HG02870 (cell line): ENCODE measurements at regions not wholly inside any gene's neighbourhood (a gene's known extent, or its start where the extent isn't known, plus 50 kb on each side); places are given as distances from the start of the nearest gene placed in this dataset.

Experiments
- ATAC-seq: cut with Tn5 transposase; IDR thresholded peaks from one replicate; pipeline ENCODE4 v1.9.1; 2021; ENCODE audit warnings: mild to moderate bottlenecking, moderate library complexity; ENCODE audit not compliant: unreplicated experiment

- ATAC-seq = no peak
Measured at GRCh38 chr4:138698641-138699040, 316.9 kb upstream of the NOCT start.

- no peak for ATAC-seq
Measured at GRCh38 chr4:138697851-138698250, 317.7 kb upstream of the NOCT start.

GRCh38 chr4:138696771-138697170 is 318.8 kb upstream of the NOCT start:
- no peak for ATAC-seq

- ATAC-seq = no peak
Measured at GRCh38 chr4:138696058-138696457, 319.5 kb upstream of the NOCT start.

- ATAC-seq = no peak
Measured at GRCh38 chr4:138693526-138693925, 322.1 kb upstream of the NOCT start.

- ATAC-seq = no peak
Measured at GRCh38 chr4:138692411-138692810, 323.2 kb upstream of the NOCT start.

- ATAC-seq = no peak
Measured at GRCh38 chr4:138689593-138689992, 326.0 kb upstream of the NOCT start.

GRCh38 chr4:138689187-138689586 is 326.4 kb upstream of the NOCT start:
- ATAC-seq = no peak

- no peak for ATAC-seq
Measured at GRCh38 chr4:138688408-138689085, 327.0 kb upstream of the NOCT start.

- no peak for ATAC-seq
Measured at GRCh38 chr4:138686106-138686835, 329.3 kb upstream of the NOCT start.

GRCh38 chr4:138685316-138685715 is 330.3 kb upstream of the NOCT start:
- ATAC-seq = no peak

GRCh38 chr4:138680989-138681604 is 334.5 kb upstream of the NOCT start:
- ATAC-seq = peak; percentile 79

- ATAC-seq = no peak
Measured at GRCh38 chr4:138680256-138680655, 335.3 kb upstream of the NOCT start.

GRCh38 chr4:138678985-138679746 is 336.4 kb upstream of the NOCT start:
- ATAC-seq = no peak

- no peak for ATAC-seq
Measured at GRCh38 chr4:138677748-138678147, 337.8 kb upstream of the NOCT start.

GRCh38 chr4:138677212-138677611 is 338.4 kb upstream of the NOCT start:
- ATAC-seq = no peak

GRCh38 chr4:138675685-138676084 is 339.9 kb upstream of the NOCT start:
- no peak for ATAC-seq

GRCh38 chr4:138674209-138674608 is 341.4 kb upstream of the NOCT start:
- ATAC-seq = no peak

GRCh38 chr4:138673053-138673452 is 342.5 kb upstream of the NOCT start:
- ATAC-seq = peak; percentile 42

- ATAC-seq = peak; percentile 78
Measured at GRCh38 chr4:138672393-138672976, 343.1 kb upstream of the NOCT start.

GRCh38 chr4:138671606-138672084 is 343.9 kb upstream of the NOCT start:
- ATAC-seq = no peak
